HG03103 (cell line): ENCODE measurements at regions not wholly inside any gene's neighbourhood (a gene's known extent, or its start where the extent isn't known, plus 50 kb on each side); places are given as distances from the start of the nearest gene placed in this dataset.

ENCODE experiments used
- ATAC-seq: cut with Tn5 transposase; IDR thresholded peaks from one replicate; pipeline ENCODE4 v1.9.1; 2021; ENCODE audit warnings: low read depth; ENCODE audit not compliant: unreplicated experiment

DNA sequence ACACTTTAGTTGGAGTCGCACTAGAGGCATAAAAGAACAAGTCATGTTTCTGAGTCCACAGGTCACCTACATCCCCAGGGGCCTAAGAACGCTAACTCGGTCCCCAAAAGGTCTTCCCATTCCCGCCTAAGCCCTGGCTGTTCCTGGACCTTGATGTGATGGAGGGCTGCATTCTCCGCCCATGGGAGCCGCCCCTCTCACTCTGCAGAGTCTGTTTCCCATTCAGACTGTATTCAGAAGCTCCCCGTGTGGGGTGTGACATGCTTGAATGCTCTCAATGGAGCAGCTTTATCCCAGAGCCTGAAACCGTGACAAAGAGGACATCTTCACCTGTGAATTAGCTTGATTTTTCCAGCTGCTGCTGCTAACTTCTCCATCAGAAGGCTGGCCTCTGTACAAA lies 319.0 kb upstream of the KLHL29 start:
- no peak for ATAC-seq

DNA sequence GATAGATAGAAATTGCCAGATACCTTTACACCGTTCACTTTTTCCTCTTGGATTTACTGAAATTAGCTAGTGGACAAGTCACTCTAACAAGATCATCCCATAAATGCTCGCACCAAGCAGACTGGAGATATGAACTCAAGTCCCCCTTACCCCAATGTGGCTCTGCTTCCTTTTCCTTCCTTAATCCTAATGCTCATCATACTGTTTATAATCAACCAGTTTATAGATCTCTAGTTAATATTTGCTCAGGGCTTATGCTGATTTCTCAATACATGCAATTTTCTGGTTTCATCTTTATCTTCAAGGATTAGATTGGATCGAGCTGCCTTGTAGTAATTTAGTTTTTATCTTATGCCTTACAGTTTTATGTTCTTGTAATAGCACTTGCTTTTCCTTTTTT lies 318.3 kb upstream of the KLHL29 start:
- no peak for ATAC-seq

DNA sequence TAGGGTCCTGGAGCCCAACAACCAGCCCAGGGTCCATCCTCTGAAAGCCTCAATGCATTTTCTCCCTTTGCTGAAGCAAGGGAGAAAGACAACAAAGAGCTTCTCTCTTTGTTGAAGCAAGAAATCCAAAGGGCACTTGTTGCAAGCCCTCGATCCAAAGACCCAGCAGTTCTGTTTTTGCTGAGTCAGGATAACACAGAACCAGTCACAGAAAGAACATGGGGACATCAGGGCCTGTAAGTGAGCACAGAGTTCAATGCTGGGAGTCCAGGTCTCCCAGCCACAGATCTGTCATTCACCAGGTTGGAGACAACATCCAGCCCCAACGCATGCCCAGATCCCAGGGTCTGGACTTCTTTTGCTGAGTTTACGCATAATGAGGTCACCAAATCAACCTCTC lies 315.8 kb upstream of the KLHL29 start:
- ATAC-seq: no peak

DNA sequence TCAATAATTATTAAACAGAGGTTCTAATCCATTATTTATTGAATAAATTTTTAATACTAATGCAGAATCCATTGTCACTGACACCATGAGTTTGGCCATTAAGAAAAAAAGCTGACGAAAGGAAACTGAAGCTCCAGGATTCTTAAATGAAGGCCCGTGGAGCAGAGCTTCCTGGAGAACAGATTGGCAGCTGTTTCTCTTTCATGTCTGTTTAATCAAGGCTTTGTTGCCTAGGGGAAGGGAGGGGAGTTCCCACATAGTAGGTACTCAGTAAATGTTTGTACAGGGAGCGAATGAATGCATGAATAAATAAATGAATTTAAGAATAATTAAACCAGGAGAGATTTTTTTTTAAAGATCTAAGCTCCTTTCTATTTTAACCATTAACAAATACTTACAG lies 315.1 kb upstream of the KLHL29 start:
- no peak for ATAC-seq

DNA sequence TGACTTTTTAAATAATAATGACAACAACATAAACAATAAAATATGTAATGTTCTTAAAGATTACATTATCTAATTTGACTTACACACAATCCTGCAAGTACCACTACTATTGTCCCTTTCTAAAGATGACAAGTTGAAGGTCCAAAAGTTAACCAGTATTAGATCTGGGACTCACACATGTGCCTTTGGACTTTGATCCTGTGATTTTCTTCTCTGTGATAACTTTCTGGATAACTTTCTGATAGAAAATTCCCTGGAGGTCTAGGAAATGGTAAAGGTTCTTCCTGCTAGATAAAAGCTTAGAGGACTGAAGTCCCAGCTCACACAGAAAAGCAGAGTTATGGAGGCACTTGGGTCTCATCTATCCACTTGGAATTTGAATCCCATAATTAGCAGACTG lies 311.9 kb upstream of the KLHL29 start:
- no peak for ATAC-seq

DNA sequence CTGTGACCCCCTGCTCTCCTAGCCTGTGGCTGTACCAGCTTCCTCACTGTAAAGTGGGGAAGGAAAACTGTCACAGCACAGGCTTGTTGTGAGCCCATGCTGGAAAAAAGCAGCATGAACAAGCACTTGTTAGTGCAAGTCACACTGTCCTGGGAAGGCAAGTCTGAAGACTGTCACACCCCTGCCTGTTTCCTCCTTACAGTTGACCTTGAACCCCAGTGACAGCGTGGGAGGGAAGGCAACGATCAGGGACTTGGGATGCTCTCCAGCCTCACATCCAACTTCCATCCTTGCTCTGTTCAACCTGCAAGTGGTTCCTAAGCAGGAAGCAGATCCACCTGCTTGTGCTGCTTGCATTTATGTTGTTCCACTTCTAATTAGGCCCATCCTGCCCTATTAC lies 311.3 kb upstream of the KLHL29 start:
- ATAC-seq: no peak

DNA sequence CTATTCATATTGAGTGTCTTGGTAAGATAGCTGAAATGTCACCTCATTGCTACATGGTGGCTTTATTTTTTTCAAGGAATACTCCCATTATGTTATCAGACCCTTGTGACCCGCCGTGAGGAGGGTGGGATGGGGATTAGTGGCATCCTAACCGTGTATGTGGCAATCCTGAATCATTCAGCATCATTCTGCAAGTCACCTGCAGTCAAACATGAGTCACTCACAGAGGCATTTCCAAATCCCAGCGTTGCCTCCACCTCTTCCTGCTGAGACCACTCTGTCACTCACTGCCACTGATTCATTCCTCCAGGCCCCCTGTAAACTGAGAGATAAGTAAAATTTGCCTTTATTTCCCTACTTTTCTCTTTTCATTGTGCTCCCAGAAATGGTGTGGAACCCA lies 307.4 kb upstream of the KLHL29 start:
- ATAC-seq: no peak

DNA sequence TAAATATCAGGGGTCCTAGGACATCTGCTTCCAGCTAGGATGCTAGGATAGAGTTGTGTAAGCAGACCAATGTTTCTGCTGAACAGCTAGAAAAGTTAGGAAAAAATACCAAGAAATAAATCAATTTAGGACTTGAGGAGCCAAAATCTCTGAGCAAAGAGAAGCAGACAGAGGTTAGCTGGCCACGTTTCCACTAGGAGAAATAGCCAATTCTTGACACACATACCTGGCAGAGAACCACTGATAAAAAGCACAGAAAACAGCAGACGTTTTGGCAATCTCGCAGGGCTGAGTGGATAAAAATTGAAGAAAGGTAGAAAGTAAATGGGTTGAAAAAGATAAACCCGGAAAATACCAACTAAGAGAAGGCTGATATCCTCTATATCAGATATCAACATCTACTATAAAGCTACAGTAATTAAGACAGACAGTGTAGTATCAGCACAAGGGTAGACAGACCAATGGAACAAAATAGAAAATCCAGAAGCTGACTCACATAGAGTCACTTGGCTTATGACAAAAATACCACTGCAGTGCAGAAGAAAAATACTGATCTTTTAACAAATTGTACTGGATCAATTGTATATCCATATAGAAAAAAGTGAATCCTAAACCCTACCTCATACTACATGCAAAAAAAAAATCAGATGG lies 306.1 kb upstream of the KLHL29 start:
- no peak for ATAC-seq

DNA sequence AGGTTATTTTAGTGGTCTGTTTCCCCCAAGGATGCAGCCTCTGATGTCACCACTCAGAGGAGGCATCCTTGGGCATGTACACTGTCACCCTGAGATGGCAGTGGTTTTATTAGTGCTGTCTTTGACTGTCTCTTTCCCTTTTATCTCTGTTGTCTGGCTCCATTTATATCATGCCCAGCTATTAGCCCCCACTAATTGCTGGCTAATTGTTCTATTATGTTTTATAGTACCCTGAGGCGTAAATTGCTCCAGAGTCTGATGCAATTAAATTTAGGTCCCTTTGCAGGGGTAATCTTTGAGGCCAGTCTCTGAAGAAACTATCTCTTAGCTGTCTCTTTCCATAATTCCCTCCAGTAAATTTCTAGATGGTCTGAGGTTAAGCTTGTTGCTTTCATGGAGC lies 301.0 kb upstream of the KLHL29 start:
- ATAC-seq: no peak

DNA sequence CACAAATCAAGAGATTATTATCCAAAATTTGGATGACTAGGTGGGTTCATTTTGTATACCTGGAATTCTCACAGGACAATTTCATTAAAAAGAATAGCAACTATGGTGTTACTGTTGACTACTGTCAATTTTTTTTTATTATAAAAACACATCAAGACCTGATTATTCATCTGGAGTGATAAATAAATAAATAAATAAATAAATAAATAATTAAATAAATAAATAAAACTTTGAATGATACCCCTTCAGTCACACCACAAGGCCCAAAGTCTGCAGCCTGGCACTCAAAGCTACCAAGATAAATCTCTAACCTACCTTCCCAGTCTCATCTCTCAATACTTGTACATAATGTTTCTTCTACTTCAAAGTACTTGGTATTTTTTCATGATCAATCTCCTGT lies 294.0 kb upstream of the KLHL29 start:
- no peak for ATAC-seq

DNA sequence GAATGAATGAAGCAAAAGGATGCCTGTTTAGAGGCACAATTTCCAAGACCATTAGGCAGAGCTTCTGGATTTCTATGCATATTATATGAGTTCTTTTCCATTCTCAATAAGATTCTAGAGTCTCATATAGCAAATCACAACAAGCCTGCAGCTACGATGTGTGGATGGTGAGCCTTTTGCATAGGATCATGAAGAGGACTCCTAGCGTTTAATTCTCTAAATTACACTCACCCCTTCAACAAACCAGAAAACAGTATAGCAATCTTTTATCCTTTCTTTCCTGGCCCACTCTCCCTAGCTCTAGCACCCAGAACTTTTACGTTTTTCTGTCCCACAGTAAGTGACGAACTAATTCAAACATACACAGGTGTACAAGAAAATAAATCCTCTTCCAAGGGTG lies 293.1 kb upstream of the KLHL29 start:
- no peak for ATAC-seq

DNA sequence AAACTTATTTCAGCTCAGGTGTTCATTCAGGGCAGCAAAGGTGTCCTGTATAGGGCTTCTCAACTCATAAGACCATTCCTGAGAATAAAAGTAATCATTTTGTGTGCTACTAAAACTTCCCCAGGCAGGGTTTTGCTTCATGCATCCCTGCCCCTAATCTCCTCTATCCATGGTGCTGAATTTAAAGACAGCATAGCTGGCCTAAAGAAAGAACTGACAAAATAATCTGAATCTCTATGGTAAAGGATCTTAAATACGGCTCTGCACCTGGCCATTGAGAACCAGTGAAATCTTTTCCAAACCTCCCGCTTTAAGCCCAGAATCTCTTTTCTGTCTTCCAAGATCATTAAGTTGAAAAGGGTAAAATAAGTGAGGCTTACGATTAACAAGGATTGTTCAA lies 292.1 kb upstream of the KLHL29 start:
- ATAC-seq: no peak

DNA sequence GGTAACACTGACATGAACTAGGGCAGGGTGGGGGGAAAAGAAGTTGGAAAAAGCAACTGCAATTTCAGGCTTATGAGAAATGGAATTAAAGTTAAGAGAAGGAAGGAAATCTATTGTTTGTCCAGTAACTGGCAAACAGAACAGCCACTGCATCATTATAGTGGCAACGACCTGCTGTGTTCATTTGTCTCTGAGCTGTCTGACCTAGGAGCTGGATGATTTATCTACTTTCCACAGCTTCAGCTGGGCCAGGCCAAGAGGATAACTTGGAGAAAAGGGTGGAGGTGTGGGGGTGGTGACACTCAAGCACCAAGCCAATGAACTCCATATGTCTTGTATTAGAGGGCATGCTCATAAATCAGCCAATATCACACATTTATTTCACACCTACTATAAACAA lies 291.5 kb upstream of the KLHL29 start:
- ATAC-seq: no peak

DNA sequence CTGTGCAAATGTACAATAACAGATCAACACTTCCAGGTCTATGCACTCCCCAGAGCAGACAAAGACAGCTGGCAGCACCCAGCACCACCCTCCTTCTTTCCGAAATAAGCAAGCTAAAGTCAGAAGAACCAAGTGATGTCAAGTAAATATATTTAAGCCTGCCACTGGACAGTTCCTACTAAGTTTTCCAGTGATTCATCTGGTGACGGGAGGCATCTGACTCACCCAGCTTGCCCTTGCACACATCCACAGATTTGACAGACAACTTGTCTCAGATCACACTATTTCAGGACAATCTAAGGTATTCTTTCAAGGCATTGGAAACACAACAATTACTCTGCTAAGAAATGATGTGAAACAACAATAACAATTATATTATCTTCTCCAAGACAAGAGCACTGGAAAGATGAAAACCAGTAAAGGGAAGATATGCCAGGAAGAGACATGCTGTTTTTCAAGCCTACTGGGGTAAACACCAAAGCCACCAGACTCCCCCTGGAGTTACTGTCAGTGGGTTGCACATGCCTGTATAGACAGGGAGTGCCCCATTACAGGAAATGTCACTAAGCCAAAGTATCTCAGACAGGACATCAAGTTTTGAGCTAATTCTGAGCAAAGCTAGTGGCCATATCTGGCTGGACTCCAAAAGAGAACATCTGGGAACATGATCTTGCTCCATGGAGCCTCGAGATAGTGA lies 287.9 kb upstream of the KLHL29 start:
- no peak for ATAC-seq

DNA sequence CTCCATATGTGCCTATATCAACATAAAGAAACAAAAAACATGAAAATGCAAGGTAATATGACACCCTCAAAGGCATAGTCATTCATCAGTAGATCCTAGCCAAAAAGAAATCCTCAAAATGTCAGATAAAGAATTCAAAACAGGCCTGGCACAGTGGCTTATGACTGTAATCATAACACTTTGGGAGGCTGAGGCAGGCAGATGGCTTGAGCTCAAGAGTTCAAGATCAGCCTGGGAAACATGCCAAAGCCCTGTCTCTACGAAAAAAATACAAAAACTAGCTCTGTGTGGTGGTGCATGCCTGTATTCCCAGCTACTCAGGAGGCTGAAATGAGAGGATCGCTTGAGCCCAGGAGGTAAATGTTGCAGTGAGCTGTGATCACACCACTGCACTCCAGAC lies 284.6 kb upstream of the KLHL29 start:
- ATAC-seq: no peak

DNA sequence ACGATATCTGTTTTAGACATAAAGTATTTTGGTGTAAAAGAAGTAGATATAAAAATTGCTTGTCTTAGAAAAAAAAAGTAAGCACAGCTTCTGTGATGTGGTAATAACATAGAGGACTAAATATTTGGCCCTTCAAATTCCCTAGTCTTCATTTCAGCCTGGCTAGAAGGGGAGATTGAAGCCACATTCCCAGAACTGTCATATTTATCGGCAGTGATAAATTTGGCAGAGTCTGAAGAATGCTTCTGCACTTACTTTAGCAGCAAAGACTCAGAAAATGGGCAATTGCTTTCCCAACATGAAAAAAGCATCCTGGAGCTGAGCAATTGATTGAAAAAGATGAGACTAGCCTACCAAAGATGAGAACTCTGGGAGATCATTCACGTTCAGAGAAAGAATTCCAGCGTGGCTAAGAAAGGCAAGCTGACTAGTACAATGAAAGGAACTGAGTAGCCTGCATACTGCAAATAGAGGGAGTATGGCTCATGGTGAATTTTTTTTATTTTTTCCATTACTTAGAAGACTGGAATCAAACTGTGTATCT lies 278.7 kb upstream of the KLHL29 start:
- no peak for ATAC-seq

DNA sequence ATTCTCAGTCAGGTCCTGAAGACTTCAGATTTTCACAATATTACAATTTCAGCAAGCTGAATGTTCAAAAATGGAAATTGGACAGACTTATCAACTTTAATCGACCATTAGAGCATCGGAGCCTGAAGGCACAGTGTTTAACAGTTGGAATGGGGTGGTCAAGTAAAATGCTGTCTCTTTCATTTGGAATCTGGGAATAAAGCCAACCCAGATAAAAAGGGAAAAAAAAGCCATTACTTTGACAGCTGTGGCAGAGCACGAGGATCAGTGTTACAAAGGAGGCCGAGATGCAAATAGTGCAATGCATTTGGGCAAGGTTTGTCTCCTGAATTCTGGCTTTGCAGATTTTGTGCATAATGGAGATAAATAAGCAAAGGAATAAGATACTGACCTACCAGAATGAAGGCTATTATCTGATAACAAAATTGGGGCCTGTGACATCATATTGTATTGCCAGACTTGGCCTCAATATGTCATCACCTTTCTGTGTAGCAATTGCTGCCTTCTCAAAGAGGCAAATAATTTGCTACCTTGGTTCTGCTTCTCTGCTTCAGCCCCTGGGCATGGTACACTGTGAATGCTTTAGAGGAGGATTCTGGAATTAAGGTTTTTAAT lies 277.5 kb upstream of the KLHL29 start:
- no peak for ATAC-seq

DNA sequence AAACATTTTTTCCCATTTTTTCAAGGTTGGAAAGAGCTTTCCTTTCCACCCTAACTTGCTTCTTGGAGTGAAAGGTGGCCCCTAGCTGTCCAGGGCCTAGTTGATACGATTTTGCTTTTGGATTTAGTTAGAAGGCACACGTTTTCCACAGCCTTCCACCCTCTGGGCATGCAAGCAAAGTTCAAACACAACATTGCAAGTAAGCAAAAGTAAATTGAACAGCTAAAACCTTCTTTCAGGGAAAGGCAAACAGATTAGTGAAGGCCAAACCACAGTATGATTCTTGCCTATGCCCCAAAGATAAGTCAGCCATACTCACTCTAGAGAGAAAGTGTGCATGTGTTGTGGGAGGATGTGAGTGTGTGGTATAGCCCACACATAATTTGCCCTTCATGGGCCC lies 273.7 kb upstream of the KLHL29 start:
- ATAC-seq: no peak

DNA sequence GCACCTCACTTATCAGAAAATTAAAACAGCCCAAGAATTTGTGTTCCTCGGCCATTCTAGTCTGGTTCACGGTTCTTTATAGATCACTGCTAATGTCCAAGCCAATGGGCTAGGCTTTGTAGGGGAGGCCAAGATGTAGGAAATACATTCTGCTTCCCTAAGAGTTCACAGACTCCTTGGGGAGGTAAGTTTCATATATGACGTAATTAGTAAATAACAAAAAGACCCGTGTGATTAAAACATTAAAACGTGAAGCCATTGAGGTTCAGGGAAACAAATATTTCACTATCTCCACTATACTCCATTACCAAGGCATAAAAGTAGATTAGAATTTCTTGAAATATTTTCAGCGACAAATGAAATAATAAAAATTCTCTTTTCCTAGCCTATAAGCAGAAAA lies 272.5 kb upstream of the KLHL29 start:
- no peak for ATAC-seq

DNA sequence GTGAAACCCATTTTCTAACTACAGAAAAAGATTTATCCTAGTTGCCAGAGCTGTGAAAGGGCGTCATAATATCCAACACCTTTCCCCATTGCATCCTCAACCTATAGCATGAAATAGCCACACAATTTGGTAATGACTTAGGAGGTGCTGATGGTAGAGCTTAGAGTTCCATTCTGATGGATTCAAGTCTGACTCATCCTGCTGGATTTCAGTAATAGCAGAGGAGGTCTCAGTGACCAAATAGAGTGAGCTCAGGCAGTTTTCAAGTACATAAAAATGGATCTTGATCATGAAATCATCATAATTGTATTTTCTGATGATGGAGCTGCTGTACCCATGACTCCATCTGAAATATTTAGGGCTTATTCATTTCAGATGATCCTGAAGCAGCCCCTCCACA lies 270.7 kb upstream of the KLHL29 start:
- no peak for ATAC-seq

DNA sequence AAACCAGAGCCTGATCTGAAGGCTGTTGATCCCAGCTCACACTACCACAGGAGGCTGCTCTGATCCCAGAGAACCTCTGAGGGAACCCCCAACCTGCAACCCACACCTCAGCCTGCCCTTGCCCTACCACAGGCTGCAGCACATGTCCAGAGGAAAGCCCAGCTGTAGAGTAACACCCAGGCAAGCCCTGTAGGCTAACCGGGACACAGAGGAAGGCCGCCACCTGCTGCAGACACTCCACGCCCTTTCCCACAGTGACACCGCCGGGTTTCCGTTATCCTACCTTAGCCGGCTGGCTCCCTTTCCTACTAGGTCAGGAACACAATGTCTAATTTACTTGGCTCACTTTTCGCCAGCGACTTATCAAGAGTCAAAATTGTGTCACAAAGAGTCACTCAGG lies 266.7 kb upstream of the KLHL29 start:
- no peak for ATAC-seq

DNA sequence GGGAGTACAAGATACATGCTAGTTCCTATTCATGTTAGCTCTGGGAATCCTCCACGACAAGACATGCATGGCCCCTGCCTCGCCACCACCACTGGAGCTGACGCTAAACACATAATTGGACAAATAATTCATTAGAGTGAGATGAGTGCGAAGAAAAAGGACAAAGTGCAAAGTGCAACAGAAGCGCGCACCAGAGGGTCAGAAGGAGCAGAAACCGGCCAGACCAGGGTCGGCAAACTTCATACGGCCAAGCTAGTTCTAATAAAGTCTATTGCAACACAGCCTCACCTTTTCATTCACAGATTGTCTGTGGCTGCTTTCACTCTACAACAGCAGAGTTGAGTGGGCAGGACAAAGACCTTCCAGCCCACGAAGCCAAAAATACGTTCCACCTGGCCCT lies 266.1 kb upstream of the KLHL29 start:
- no peak for ATAC-seq
